HCT116 (cell line): ENCODE measurements at regions not wholly inside any gene's neighbourhood (a gene's known extent, or its start where the extent isn't known, plus 50 kb on each side); places are given as distances from the start of the nearest gene placed in this dataset.

Experiments used
- CTCF ChIP-seq, 3 experiments: fragments of 200-600 bp in 1 of 3; sonication (generic) in 1 of 3; IDR thresholded peaks in 2 of 3; conservative IDR thresholded peaks in 1 of 3; 2 replicates each; pipeline ENCODE4 v1.5.1; 2012 to 2017; ENCODE audit warnings: low read depth in 2 of 3, low read length in 2 of 3, antibody characterized with exemption in 1 of 3, borderline replicate concordance in 1 of 3, control low read depth in 1 of 3, mild to moderate bottlenecking in 1 of 3, mixed read lengths in 1 of 3, mixed run types in 1 of 3, moderate library complexity in 1 of 3; ENCODE audit not compliant: insufficient read depth in 1 of 3
- JUND ChIP-seq: IDR thresholded peaks from 2 replicates; pipeline ENCODE4 v1.6.1; 2012
- MAX ChIP-seq: IDR thresholded peaks from 2 replicates; pipeline ENCODE4 v1.6.1; 2012
- POLR2A ChIP-seq: IDR thresholded peaks from 2 replicates; pipeline ENCODE4 v1.7.0; 2011; ENCODE audit warnings: borderline replicate concordance; ENCODE audit not compliant: insufficient read depth, insufficient read length; ENCODE audit errors: extremely low read depth
- ZBTB33 ChIP-seq: IDR thresholded peaks from 2 replicates; pipeline ENCODE4 v1.6.1; 2011; ENCODE audit warnings: mild to moderate bottlenecking, low read length, moderate library complexity; ENCODE audit not compliant: insufficient replicate concordance; ENCODE audit errors: extremely low read depth
- ZFX ChIP-seq: fragments of 450-650 bp; IDR thresholded peaks from 2 replicates; pipeline ENCODE4 v1.6.1; 2017

- no peak for TF ChIP-seq MAX
- no peak for TF ChIP-seq ZFX
- TF ChIP-seq ZBTB33 = no peak
- TF ChIP-seq CTCF (IDR thresholded peaks at IDR 0.05 in 2 of 3, conservative IDR thresholded peaks at IDR 0.05 in 1 of 3; ENCODE audit: borderline replicate concordance in 1 of 3, insufficient read depth in 1 of 3, low read depth in 2 of 3, low read length in 2 of 3) = no peak
- no peak for TF ChIP-seq JUND
- TF ChIP-seq POLR2A = no peak
These were observed 403.3 kb downstream of the HGF start for GRCh38 chr7:81366546-81366945.
